HCT116 (cell line): ENCODE measurements at regions not wholly inside any gene's neighbourhood (a gene's known extent, or its start where the extent isn't known, plus 50 kb on each side); places are given as distances from the start of the nearest gene placed in this dataset.

ENCODE experiments used
- ATAC-seq: fragments of 200-7000 bp; cut with Tn5 transposase; 2 replicates; pipeline ENCODE4 v1.9.1; 2020; ENCODE audit warnings: mild to moderate bottlenecking, moderate library complexity
- BruUV-seq: library from RNA; stranded (reverse); fragments of 400-500 nt; replicated peaks from 2 replicates; lab custom pipeline; 2021; lab: Mats Ljungman, UMichigan
- CTCF ChIA-PET: fragments of 300-600 bp; sonication (Branson Sonifier 250); formaldehyde crosslinking; loops from one replicate; lab custom pipeline; 2021; ENCODE audit warnings: antibody characterized with exemption; lab: Charles Lee
- POLR2A ChIA-PET: fragments of 300-600, 350-600 bp; sonication (Branson Sonifier 250); formaldehyde crosslinking; loops from one replicate; lab custom pipeline; 2021; ENCODE audit warnings: antibody characterized with exemption; lab: Charles Lee
- RAD21 ChIA-PET, 2 experiments: fragments of 300-600 bp; sonication (Branson Sonifier 250); formaldehyde crosslinking; loops; one replicate each; lab custom pipeline; 2023; ENCODE audit warnings: low total read pairs in 2 of 2; ENCODE audit not compliant: uncharacterized antibody in 2 of 2, unreplicated experiment in 2 of 2, low non-redundant PET in 1 of 2; lab: Charles Lee
- DNase-seq: peaks from one replicate; pipeline ENCODE4 v3.0.0-alpha.2; 2010; ENCODE audit warnings: low read depth, low spot score
- H2AFZ ChIP-seq: fragments of 200-600 bp; shearing (Covaris generic), sonication (generic); 2 replicates; pipeline ENCODE4 v1.6.1; 2017; ENCODE audit warnings: low read depth, mixed run types, mixed read lengths, antibody characterized with exemption, low read length; ENCODE audit not compliant: poor library complexity, severe bottlenecking
- H3K27ac ChIP-seq: 2 replicates; pipeline ENCODE4 v1.5.1; 2012; ENCODE audit warnings: low read depth, low read length
- H3K27me3 ChIP-seq: fragments of 200-600 bp; sonication (generic); 2 replicates; pipeline ENCODE4 v1.6.1; 2016; ENCODE audit warnings: mixed run types, low read length, mixed read lengths; ENCODE audit not compliant: insufficient read depth
- H3K36me3 ChIP-seq, 2 experiments: fragments of 200-500 bp in 1 of 2; fragments of 200-600 bp in 1 of 2; sonication (Bioruptor generic) in 1 of 2; sonication (generic) in 1 of 2; 2 replicates each; pipeline versions ENCODE4 v1.5.1 to v1.6.1; 2014 to 2016; ENCODE audit warnings: low read length in 2 of 2, inconsistent platforms in 1 of 2, mixed read lengths in 1 of 2, mixed run types in 1 of 2; ENCODE audit not compliant: insufficient read depth in 2 of 2, control insufficient read depth in 1 of 2
- H3K4me1 ChIP-seq, 2 experiments: fragments of 200-600 bp in 1 of 2; sonication (generic) in 1 of 2; 2 replicates each; pipeline versions ENCODE4 v1.5.1 to v1.6.1; 2012 to 2017; ENCODE audit warnings: low read length in 2 of 2, inconsistent platforms in 1 of 2, mild to moderate bottlenecking in 1 of 2, mixed read lengths in 1 of 2, mixed run types in 1 of 2, moderate library complexity in 1 of 2; ENCODE audit not compliant: insufficient read depth in 2 of 2, control insufficient read depth in 1 of 2
- H3K4me2 ChIP-seq: fragments of 200-600 bp; sonication (generic); 2 replicates; pipeline ENCODE4 v1.6.1; 2017; ENCODE audit warnings: mixed run types, low read length, mixed read lengths
- H3K4me3 ChIP-seq, 2 experiments: fragments of 200-600 bp in 1 of 2; sonication (generic) in 1 of 2; replicated peaks in 1 of 2; 2 replicates each; pipeline ENCODE4 v1.5.1; 2011 to 2016; ENCODE audit warnings: low read length in 2 of 2, control low read depth in 1 of 2, low read depth in 1 of 2, mild to moderate bottlenecking in 1 of 2, mixed read lengths in 1 of 2, mixed run types in 1 of 2
- H3K79me2 ChIP-seq: fragments of 200-600 bp; sonication (generic); 2 replicates; pipeline ENCODE4 v1.6.1; 2017; ENCODE audit warnings: mild to moderate bottlenecking, mixed run types, low read length, moderate library complexity, mixed read lengths; ENCODE audit not compliant: insufficient read depth
- H3K9ac ChIP-seq: fragments of 200-600 bp; sonication (generic); 2 replicates; pipeline ENCODE4 v1.6.1; 2016; ENCODE audit warnings: low read length, mixed read lengths
- H3K9me2 ChIP-seq: fragments of 200-600 bp; sonication (generic), shearing (Covaris generic); 2 replicates; pipeline ENCODE4 v1.6.1; 2017; ENCODE audit warnings: mixed run types, mild to moderate bottlenecking, moderate library complexity; ENCODE audit not compliant: insufficient read depth
- H3K9me3 ChIP-seq, 2 experiments: fragments of 200-500 bp in 1 of 2; fragments of 200-600 bp in 1 of 2; sonication (Bioruptor generic) in 1 of 2; sonication (generic) in 1 of 2; 2 replicates each; pipeline ENCODE4 v1.6.1; 2014 to 2017; ENCODE audit warnings: low read length in 2 of 2, mixed read lengths in 2 of 2, inconsistent platforms in 1 of 2, low read depth in 1 of 2, mild to moderate bottlenecking in 1 of 2, mixed run types in 1 of 2, moderate library complexity in 1 of 2; ENCODE audit not compliant: control insufficient read depth in 1 of 2, insufficient read depth in 1 of 2
- H4K20me1 ChIP-seq: fragments of 200-600 bp; sonication (generic), shearing (Covaris generic); 2 replicates; pipeline ENCODE4 v1.6.1; 2017; ENCODE audit warnings: mixed run types, mild to moderate bottlenecking, moderate library complexity; ENCODE audit not compliant: insufficient read depth
- CBX3 ChIP-seq: IDR thresholded peaks from 2 replicates; pipeline ENCODE4 v1.6.1; 2012; ENCODE audit warnings: low read depth
- CEBPB ChIP-seq: IDR thresholded peaks from 2 replicates; pipeline ENCODE4 v1.6.1; 2012; ENCODE audit warnings: low read depth
- CTCF ChIP-seq, 3 experiments: fragments of 200-600 bp in 1 of 3; sonication (generic) in 1 of 3; IDR thresholded peaks in 2 of 3; conservative IDR thresholded peaks in 1 of 3; 2 replicates each; pipeline ENCODE4 v1.5.1; 2012 to 2017; ENCODE audit warnings: low read depth in 2 of 3, low read length in 2 of 3, antibody characterized with exemption in 1 of 3, borderline replicate concordance in 1 of 3, control low read depth in 1 of 3, mild to moderate bottlenecking in 1 of 3, mixed read lengths in 1 of 3, mixed run types in 1 of 3, moderate library complexity in 1 of 3; ENCODE audit not compliant: insufficient read depth in 1 of 3
- ELF1 ChIP-seq: IDR thresholded peaks from 2 replicates; pipeline ENCODE4 v1.6.1; 2012; ENCODE audit warnings: low read depth, borderline replicate concordance
- EZH2 ChIP-seq: fragments of 200-600 bp; sonication (generic); IDR thresholded peaks from 2 replicates; pipeline ENCODE4 v1.6.1; 2017; ENCODE audit warnings: antibody characterized with exemption, mixed run types
- JUND ChIP-seq: IDR thresholded peaks from 2 replicates; pipeline ENCODE4 v1.6.1; 2012
- POLR2A ChIP-seq: IDR thresholded peaks from 2 replicates; pipeline ENCODE4 v1.7.0; 2011; ENCODE audit warnings: borderline replicate concordance; ENCODE audit not compliant: insufficient read depth, insufficient read length; ENCODE audit errors: extremely low read depth
- POLR2AphosphoS5 ChIP-seq: IDR thresholded peaks from 2 replicates; pipeline ENCODE4 v1.6.1; 2011; ENCODE audit warnings: mild to moderate bottlenecking, low read depth, low read length, moderate library complexity
- RAD21 ChIP-seq: IDR thresholded peaks from 2 replicates; pipeline ENCODE4 v1.6.1; 2012; ENCODE audit warnings: low read depth, mild to moderate bottlenecking
- REST ChIP-seq: IDR thresholded peaks from 2 replicates; pipeline ENCODE4 v1.6.1; 2012; ENCODE audit warnings: low read depth
- SRF ChIP-seq: IDR thresholded peaks from 2 replicates; pipeline ENCODE4 v1.6.1; 2012; ENCODE audit warnings: low read depth
- TCF7L2 ChIP-seq: IDR thresholded peaks from 2 replicates; pipeline ENCODE4 v1.7.0; 2011; ENCODE audit warnings: borderline replicate concordance, inconsistent platforms; ENCODE audit not compliant: insufficient read depth, insufficient read length; ENCODE audit errors: extremely low read depth
- YY1 ChIP-seq: IDR thresholded peaks from 2 replicates; pipeline ENCODE4 v1.6.1; 2011; ENCODE audit warnings: low read length, low read depth, moderate library complexity, mild to moderate bottlenecking; ENCODE audit not compliant: insufficient replicate concordance; ENCODE audit errors: extremely low read depth
- intact Hi-C: fragments of 100-400 bp; cut with micrococcal nuclease; formaldehyde crosslinking; loops from 2 replicates; pipeline ENCODE4 v1.10.0; 2022
- TF ChIP-seq, protein P1 (sequence below): IDR thresholded peaks from 2 replicates; pipeline ENCODE4 v1.6.1; 2011; ENCODE audit warnings: mild to moderate bottlenecking, low read length, moderate library complexity; ENCODE audit not compliant: insufficient replicate concordance; ENCODE audit errors: extremely low read depth
- TF ChIP-seq, protein P2 (sequence below): IDR thresholded peaks from 2 replicates; pipeline ENCODE4 v1.6.1; 2012

DNA sequence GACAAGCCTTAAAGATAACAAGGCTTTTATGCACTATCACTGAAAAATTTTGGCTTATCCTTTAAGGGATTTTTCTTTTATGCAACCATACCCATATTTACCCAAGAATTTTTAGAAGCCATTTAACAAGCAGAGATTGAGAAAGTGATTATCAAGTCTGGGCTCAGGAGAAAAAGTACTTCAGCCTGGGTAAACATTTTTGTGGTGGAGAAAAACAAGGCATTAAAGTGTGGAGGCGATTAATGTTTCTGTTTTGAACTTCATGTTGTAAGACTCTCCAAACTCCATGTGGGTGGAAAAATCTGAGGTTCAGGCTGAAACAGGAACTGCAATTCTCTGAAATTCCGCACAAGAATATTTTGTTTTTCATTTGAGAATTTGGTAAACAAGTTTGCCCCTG is 260.4 kb upstream of the KCNMB2 start:
- Histone ChIP-seq H3K4me3 (no peak overlapping the region), H3K4me2 (no peak overlapping the region), H3K9me3 (no peaks in the 10 kb centered on the region), H3K27ac (no peak overlapping the region), H3K9me2 (no peaks in the 10 kb centered on the region), H3K36me3 (no peaks in the 10 kb centered on the region), H4K20me1 (no peaks in the 10 kb centered on the region), H3K79me2 (no peaks in the 10 kb centered on the region), H3K27me3 (no peaks in the 10 kb centered on the region), H3K9ac (no peak overlapping the region), H2AFZ (no peak overlapping the region), H3K4me1 (no peaks in the 10 kb centered on the region)
- ATAC-seq (no peak), DNase-seq (no peak)
- intact Hi-C loops, result no loop called here
- TF ChIP-seq, protein P1, sequence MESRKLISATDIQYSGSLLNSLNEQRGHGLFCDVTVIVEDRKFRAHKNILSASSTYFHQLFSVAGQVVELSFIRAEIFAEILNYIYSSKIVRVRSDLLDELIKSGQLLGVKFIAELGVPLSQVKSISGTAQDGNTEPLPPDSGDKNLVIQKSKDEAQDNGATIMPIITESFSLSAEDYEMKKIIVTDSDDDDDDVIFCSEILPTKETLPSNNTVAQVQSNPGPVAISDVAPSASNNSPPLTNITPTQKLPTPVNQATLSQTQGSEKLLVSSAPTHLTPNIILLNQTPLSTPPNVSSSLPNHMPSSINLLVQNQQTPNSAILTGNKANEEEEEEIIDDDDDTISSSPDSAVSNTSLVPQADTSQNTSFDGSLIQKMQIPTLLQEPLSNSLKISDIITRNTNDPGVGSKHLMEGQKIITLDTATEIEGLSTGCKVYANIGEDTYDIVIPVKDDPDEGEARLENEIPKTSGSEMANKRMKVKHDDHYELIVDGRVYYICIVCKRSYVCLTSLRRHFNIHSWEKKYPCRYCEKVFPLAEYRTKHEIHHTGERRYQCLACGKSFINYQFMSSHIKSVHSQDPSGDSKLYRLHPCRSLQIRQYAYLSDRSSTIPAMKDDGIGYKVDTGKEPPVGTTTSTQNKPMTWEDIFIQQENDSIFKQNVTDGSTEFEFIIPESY, result no peak
- TF ChIP-seq CBX3, result no peak
- TF ChIP-seq, protein P2, sequence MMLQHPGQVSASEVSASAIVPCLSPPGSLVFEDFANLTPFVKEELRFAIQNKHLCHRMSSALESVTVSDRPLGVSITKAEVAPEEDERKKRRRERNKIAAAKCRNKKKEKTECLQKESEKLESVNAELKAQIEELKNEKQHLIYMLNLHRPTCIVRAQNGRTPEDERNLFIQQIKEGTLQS, result no peak
- TF ChIP-seq YY1, result no peak
- no peak for TF ChIP-seq EZH2
- no peak for TF ChIP-seq TCF7L2
- no peak for TF ChIP-seq REST
- TF ChIP-seq CEBPB, result no peak
- TF ChIP-seq JUND, result no peak
- TF ChIP-seq POLR2AphosphoS5, result no peak
- no peak for TF ChIP-seq ELF1
- TF ChIP-seq RAD21, result no peak
- no peak for TF ChIP-seq CTCF (IDR thresholded peaks at IDR 0.05 in 2 of 3, conservative IDR thresholded peaks at IDR 0.05 in 1 of 3; ENCODE audit: borderline replicate concordance in 1 of 3, insufficient read depth in 1 of 3, low read depth in 2 of 3, low read length in 2 of 3)
- TF ChIP-seq POLR2A, result no peak
- TF ChIP-seq SRF, result no peak
- CTCF ChIA-PET, result no interaction called here
- RAD21 ChIA-PET, result no interaction called here
- no TSS peak for BruUV-seq
- POLR2A ChIA-PET, result no interaction called here
